Glutamatergic neuron (in vitro differentiated cells): ENCODE measurements at regions not wholly inside any gene's neighbourhood (a gene's known extent, or its start where the extent isn't known, plus 50 kb on each side); places are given as distances from the start of the nearest gene placed in this dataset.

Experiments used
- DNase-seq: peaks from one replicate; pipeline ENCODE4 v3.0.0; 2022
- H3K27ac Mint-ChIP-seq: one replicate; pipeline ENCODE4 v1.8.0; 2020; ENCODE audit warnings: mild to moderate bottlenecking, mixed read lengths, inconsistent platforms; ENCODE audit not compliant: unreplicated experiment
- H3K27me3 Mint-ChIP-seq: one replicate; pipeline ENCODE4 v1.8.0; 2020; ENCODE audit warnings: mild to moderate bottlenecking, moderate library complexity, mixed read lengths, inconsistent platforms; ENCODE audit not compliant: unreplicated experiment
- H3K36me3 Mint-ChIP-seq: one replicate; pipeline ENCODE4 v1.8.0; 2020; ENCODE audit warnings: mild to moderate bottlenecking, mixed read lengths, inconsistent platforms; ENCODE audit not compliant: unreplicated experiment
- H3K4me1 Mint-ChIP-seq: one replicate; pipeline ENCODE4 v1.8.0; 2020; ENCODE audit warnings: mild to moderate bottlenecking, low read depth, mixed read lengths, inconsistent platforms; ENCODE audit not compliant: unreplicated experiment
- H3K4me3 Mint-ChIP-seq: one replicate; pipeline ENCODE4 v1.8.0; 2020; ENCODE audit warnings: mild to moderate bottlenecking, mixed read lengths, inconsistent platforms; ENCODE audit not compliant: unreplicated experiment
- H3K9me3 Mint-ChIP-seq: one replicate; pipeline ENCODE4 v1.8.0; 2020; ENCODE audit warnings: mild to moderate bottlenecking, moderate library complexity, mixed read lengths, inconsistent platforms; ENCODE audit not compliant: unreplicated experiment
- CTCF ChIP-seq: fragments of 200-600 bp; sonication (generic); IDR thresholded peaks from one replicate; pipeline ENCODE4 v1.5.0; 2021; ENCODE audit not compliant: partially characterized antibody, unreplicated experiment

- Mint-ChIP-seq H3K9me3 (peaks cover 8% of the 10 kb centered on the region), H3K4me1 (no peaks in the 10 kb centered on the region), H3K27ac (no peak overlapping the region), H3K4me3 (no peak overlapping the region), H3K36me3 (no peaks in the 10 kb centered on the region), H3K27me3 (peaks cover 3% of the 10 kb centered on the region)
- no peak for TF ChIP-seq CTCF
- DNase-seq, result no peak
These were observed 69.4 kb upstream of the ACTRT2 start for GRCh38 chr1:2951856-2952255.

GRCh38 chr1:2952371-2952770 is 68.9 kb upstream of the ACTRT2 start:
- Mint-ChIP-seq H3K4me1 (no peaks in the 10 kb centered on the region), H3K4me3 (no peak overlapping the region), H3K27ac (no peak overlapping the region), H3K9me3 (peaks cover 8% of the 10 kb centered on the region), H3K36me3 (no peaks in the 10 kb centered on the region), H3K27me3 (peaks cover 3% of the 10 kb centered on the region)
- TF ChIP-seq CTCF, result no peak
- DNase-seq, result no peak

- DNase-seq, result no peak
- Mint-ChIP-seq H3K9me3 (peaks cover 8% of the 10 kb centered on the region), H3K27ac (no peak overlapping the region), H3K36me3 (no peaks in the 10 kb centered on the region), H3K4me3 (no peak overlapping the region), H3K27me3 (peaks cover 3% of the 10 kb centered on the region), H3K4me1 (no peaks in the 10 kb centered on the region)
- no peak for TF ChIP-seq CTCF
These were observed 68.3 kb upstream of the ACTRT2 start for GRCh38 chr1:2952992-2953391.

GRCh38 chr1:2953688-2954285 is 67.5 kb upstream of the ACTRT2 start:
- Mint-ChIP-seq H3K9me3 (peaks cover 8% of the 10 kb centered on the region), H3K4me3 (no peak overlapping the region), H3K36me3 (no peaks in the 10 kb centered on the region), H3K4me1 (no peaks in the 10 kb centered on the region), H3K27ac (no peak overlapping the region), H3K27me3 (peaks cover 3% of the 10 kb centered on the region)
- no peak for TF ChIP-seq CTCF
- no peak for DNase-seq

GRCh38 chr1:2955652-2956051 is 65.6 kb upstream of the ACTRT2 start:
- peaks cover 8% of the 10 kb centered on the region for H3K9me3 Mint-ChIP-seq
- no peak for TF ChIP-seq CTCF
- H3K4me3 Mint-ChIP-seq, result no peak overlapping the region
- no peak for DNase-seq
- no peaks in the 10 kb centered on the region for H3K36me3 Mint-ChIP-seq
- no peaks in the 10 kb centered on the region for H3K4me1 Mint-ChIP-seq
- peaks cover 6% of the 10 kb centered on the region for H3K27me3 Mint-ChIP-seq
- no peak overlapping the region for H3K27ac Mint-ChIP-seq
